Esophagus squamous epithelium (tissue), 4 donors: ENCODE measurements at regions not wholly inside any gene's neighbourhood (a gene's known extent, or its start where the extent isn't known, plus 50 kb on each side); places are given as distances from the start of the nearest gene placed in this dataset.

Experiments used
- POLR2A ChIP-seq, 4 donors: fragments of 450-650 bp; IDR thresholded peaks; one replicate each; pipeline ENCODE4 v1.6.1; 2017; ENCODE audit warnings: antibody characterized with exemption in 4 of 4, mild to moderate bottlenecking in 4 of 4, moderate library complexity in 3 of 4
- TF ChIP-seq, protein P1 (sequence below), 6 experiments: fragments of 450-650 bp in 4 of 6; fragments of 200-600 bp in 2 of 6; sonication (generic) in 2 of 6; IDR thresholded peaks; one replicate each; pipeline ENCODE4 v1.5.1; 2016 to 2019; ENCODE audit warnings: antibody characterized with exemption in 6 of 6, mild to moderate bottlenecking in 4 of 6, moderate library complexity in 4 of 6

DNA sequence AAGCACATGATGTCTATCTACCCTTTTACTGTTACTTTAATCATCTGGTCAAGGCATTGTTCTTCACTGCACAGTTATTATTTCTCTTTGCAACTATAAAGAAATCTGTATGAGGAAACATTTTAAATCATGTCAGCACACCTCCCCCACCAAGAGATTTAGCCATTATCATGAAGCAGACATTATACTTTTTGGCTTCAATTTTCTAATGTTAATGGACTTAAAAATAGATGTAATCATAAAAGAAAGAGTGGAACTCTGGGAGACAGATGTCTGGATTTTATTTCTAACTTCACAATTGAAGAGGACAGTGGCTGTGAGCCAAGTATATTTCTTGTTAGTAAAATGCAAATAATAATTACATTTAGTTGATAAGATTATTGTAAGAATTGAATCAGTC, 932.4 kb downstream of the TAF11L14 start:
- no peak for TF ChIP-seq POLR2A (IDR thresholded peaks at IDR 0.05)
- TF ChIP-seq, protein P1, sequence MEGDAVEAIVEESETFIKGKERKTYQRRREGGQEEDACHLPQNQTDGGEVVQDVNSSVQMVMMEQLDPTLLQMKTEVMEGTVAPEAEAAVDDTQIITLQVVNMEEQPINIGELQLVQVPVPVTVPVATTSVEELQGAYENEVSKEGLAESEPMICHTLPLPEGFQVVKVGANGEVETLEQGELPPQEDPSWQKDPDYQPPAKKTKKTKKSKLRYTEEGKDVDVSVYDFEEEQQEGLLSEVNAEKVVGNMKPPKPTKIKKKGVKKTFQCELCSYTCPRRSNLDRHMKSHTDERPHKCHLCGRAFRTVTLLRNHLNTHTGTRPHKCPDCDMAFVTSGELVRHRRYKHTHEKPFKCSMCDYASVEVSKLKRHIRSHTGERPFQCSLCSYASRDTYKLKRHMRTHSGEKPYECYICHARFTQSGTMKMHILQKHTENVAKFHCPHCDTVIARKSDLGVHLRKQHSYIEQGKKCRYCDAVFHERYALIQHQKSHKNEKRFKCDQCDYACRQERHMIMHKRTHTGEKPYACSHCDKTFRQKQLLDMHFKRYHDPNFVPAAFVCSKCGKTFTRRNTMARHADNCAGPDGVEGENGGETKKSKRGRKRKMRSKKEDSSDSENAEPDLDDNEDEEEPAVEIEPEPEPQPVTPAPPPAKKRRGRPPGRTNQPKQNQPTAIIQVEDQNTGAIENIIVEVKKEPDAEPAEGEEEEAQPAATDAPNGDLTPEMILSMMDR (IDR thresholded peaks at IDR 0.05), result no peak
